ENCODE measurements at regions not wholly inside any gene's neighbourhood (a gene's known extent, or its start where the extent isn't known, plus 50 kb on each side); places are given as distances from the start of the nearest gene placed in this dataset.
"Not testable (repeated sequence)": the region's sequence is repeated elsewhere in the genome, so short reads cannot be mapped to it uniquely, and the experiment has no call there.

DNA sequence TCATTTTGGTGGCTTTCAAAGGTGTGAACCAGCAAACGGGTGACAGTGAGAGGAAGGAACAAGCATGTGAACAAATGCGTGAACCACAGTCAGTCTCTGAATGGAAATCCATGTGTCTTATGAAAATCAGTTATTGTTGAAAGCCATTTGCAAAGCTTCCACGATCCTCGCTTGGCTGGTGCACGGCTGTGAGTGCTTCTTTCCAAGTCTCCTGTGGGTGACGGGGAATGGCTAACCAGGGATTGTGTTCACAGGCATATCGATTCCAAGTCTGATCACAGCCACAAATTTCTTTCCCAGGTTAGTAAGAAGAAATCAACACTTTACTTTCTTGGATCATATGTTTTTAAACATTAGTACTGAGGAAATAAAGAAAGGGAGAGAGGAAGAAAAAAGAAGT, 556.9 kb upstream of the RBFOX1 start:
- TF ChIP-seq, protein P1, sequence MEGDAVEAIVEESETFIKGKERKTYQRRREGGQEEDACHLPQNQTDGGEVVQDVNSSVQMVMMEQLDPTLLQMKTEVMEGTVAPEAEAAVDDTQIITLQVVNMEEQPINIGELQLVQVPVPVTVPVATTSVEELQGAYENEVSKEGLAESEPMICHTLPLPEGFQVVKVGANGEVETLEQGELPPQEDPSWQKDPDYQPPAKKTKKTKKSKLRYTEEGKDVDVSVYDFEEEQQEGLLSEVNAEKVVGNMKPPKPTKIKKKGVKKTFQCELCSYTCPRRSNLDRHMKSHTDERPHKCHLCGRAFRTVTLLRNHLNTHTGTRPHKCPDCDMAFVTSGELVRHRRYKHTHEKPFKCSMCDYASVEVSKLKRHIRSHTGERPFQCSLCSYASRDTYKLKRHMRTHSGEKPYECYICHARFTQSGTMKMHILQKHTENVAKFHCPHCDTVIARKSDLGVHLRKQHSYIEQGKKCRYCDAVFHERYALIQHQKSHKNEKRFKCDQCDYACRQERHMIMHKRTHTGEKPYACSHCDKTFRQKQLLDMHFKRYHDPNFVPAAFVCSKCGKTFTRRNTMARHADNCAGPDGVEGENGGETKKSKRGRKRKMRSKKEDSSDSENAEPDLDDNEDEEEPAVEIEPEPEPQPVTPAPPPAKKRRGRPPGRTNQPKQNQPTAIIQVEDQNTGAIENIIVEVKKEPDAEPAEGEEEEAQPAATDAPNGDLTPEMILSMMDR (IDR thresholded peaks at IDR 0.05; ENCODE audit: low read depth, low read length): no peak
- no peak for DNase-seq (ENCODE audit: extremely low read depth, low read depth)

DNA sequence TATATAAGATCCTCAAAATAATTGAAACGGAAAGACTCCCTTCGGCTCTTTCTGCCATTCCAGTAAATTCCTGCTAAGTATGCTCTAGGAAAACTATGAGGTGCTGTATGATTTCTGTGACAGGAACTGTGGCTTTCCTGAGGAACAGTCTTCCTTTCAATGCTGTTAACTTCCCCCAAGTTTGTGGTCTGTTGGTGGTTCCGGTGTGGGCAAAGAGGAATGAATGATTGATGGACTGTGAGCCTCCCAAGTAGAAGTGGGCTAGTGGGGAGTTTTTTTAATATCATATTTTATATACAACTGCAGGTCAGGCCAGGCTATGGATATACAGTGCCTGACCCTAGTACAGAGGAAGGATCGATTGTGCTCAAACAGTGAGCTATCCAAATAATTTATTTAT, 560.7 kb upstream of the RBFOX1 start:
- no peak for DNase-seq (ENCODE audit: extremely low read depth, low read depth)
- TF ChIP-seq, protein P1 (IDR thresholded peaks at IDR 0.05; ENCODE audit: low read depth, low read length): no peak

DNA sequence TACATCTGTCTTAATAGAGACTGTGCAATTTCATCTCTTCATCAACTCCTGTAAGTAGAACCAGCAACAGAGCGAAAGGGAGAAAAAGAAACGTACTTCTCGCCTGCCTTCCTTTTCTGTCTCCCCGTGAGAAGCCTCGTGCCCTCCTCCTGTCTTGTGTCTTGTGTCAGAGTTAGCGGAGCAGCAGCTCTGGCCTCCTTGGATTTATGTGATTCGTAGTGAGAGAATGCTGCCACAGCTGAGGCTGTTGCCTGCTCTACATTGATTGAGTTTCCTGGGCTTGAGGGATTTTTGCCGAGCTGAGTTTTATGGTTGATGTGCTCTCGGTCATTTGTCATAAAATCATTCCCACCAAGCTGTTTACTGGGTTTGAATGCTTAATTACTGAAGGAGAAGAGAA, 579.1 kb upstream of the RBFOX1 start:
- TF ChIP-seq, protein P1 (IDR thresholded peaks at IDR 0.05; ENCODE audit: low read depth, low read length): no peak

DNA sequence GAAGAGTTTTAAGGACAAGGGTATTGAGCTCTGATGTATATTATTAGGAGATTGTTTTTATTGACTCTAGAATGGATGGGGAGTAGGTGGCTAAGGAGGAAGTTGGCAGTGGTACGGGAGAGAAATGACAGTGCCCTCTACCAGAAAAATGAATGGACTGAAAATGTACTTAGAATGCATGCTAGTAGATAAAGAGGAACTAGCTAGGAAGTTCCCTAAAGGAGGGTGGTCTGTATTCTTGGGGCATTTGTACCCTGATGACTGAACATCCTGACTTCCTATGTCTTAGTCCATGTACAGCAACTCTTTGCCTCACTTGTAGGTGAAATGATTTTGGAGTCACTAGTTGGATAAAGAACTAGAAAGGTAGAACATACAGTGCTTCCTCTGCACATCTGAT, 581.5 kb upstream of the RBFOX1 start:
- DNase-seq (ENCODE audit: extremely low read depth, low read depth): no peak
- TF ChIP-seq, protein P1 (IDR thresholded peaks at IDR 0.05; ENCODE audit: low read depth, low read length): no peak

More for the DNA sequence above, 579.1 kb upstream of the RBFOX1 start:
- DNase-seq (ENCODE audit: extremely low read depth, low read depth): no peak

DNA sequence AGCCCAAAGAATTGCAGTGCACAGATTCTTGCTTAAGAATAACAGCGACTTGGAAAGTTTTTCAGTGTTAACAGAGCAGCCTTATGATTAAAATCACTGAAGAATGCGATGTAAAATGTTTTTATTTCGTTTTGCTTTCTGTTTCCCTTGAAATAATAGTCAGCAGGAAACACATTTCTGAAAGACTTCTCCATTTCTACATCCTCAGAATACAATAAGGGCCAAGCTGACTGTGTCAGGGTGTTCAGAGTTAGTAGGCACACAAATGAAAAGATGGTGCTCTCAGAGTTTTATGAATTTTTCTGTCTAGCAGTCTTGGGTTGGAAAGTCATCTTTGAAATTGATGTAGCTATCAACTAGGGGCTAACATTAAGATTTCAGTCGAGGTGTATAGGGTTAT, 582.9 kb upstream of the RBFOX1 start:
- TF ChIP-seq, protein P1 (IDR thresholded peaks at IDR 0.05; ENCODE audit: low read depth, low read length): no peak
- no peak for DNase-seq (ENCODE audit: extremely low read depth, low read depth)

DNA sequence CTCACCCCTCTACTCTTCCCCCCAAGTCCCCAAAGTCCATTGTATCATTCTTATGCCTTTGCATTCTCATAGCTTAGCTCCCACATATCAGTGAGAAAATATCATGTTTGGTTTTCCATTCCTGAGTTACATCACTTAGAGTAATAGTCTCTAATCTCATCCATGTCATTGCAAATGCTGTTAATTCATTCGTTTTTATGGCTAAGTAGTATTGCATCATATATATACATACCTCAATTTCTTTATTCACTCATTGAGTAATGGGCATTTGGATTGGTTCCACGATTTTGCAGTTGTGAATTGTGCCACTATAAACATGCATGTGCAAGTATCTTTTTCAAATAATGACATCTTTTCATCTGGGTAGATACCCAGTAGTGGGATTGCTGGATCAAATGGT, 596.3 kb upstream of the RBFOX1 start:
- DNase-seq (ENCODE audit: extremely low read depth, low read depth): not testable (repeated sequence)

DNA sequence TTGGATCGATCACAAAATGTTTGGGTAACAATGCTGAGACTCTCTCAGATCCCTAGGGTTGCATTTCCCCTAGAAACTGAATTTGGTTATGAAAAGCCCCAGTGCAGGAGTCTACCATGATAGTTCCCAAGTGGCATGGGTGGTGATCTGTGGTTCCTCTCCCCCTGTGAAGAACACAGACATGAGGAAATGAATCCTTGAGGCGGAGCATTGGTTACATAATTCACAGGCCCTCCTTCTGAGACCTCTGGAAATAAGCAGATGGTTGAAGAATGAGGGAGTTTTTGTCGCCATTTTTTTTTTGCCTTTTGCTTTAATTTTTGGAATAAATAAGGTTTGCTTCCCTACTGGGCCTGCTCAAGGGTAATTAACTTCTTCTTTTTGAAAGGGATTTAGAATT, 597.0 kb upstream of the RBFOX1 start:
- DNase-seq (ENCODE audit: extremely low read depth, low read depth): no peak
- TF ChIP-seq, protein P1 (IDR thresholded peaks at IDR 0.05; ENCODE audit: low read depth, low read length): no peak

DNA sequence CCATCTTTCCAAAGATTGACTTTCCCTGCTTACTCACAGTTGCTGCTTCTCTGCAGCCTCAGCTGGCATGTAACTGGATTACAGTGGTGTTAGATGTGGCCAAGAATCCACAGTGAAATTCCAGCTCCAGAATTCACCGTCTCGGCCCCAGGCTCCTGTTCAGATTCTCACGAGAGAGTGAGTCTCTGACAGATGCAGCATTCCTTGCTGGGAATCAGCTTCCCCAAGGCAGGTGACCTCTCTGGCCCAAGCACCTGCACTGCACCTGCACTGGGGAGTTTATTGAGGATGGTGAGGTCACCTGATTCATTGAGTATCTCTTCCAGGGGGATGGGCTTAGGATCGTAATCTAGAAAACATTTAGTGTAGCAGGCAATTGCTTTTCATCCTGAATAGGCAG, 600.5 kb upstream of the RBFOX1 start:
- no peak for DNase-seq (ENCODE audit: extremely low read depth, low read depth)
- TF ChIP-seq, protein P1 (IDR thresholded peaks at IDR 0.05; ENCODE audit: low read depth, low read length): no peak
